Lower lobe of right lung (tissue), 2 donors: ENCODE measurements at regions not wholly inside any gene's neighbourhood (a gene's known extent, or its start where the extent isn't known, plus 50 kb on each side); places are given as distances from the start of the nearest gene placed in this dataset.

Experiments used
- ATAC-seq, 2 donors: fragments of 200-7000 bp; cut with Tn5 transposase; one replicate each; pipeline ENCODE4 v1.9.1; 2020 to 2022; ENCODE audit warnings: mild to moderate bottlenecking in 2 of 2, moderate library complexity in 2 of 2
- DNase-seq: peaks from one replicate; pipeline ENCODE4 v3.0.0-alpha.2; 2020
- H3K27ac ChIP-seq: fragments of 200-600 bp; one replicate; pipeline ENCODE4 v1.8.0; 2022
- H3K27me3 ChIP-seq: fragments of 200-600 bp; one replicate; pipeline ENCODE4 v1.8.0; 2022; ENCODE audit warnings: low read depth
- H3K36me3 ChIP-seq: fragments of 200-600 bp; one replicate; pipeline ENCODE4 v1.8.0; 2022; ENCODE audit warnings: mild to moderate bottlenecking
- H3K4me1 ChIP-seq: fragments of 200-600 bp; one replicate; pipeline ENCODE4 v1.8.0; 2022
- H3K4me3 ChIP-seq: fragments of 200-600 bp; one replicate; pipeline ENCODE4 v1.8.0; 2022; ENCODE audit warnings: mild to moderate bottlenecking
- H3K9me3 ChIP-seq: fragments of 200-600 bp; one replicate; pipeline ENCODE4 v1.8.0; 2022
- intact Hi-C: fragments of 100-400 bp; cut with DNase I; formaldehyde crosslinking; loops from one replicate; pipeline ENCODE4 v1.11.0; 2022
- TF ChIP-seq, protein P1 (sequence below): fragments of 200-600 bp; IDR thresholded peaks from one replicate; pipeline ENCODE4 v1.8.0; 2022; ENCODE audit warnings: antibody characterized with exemption, mild to moderate bottlenecking
- donor health status: DM: no; HTN: yes; CAD: no; lungs with severe emphysema.

- no peaks in the 10 kb centered on the region for H3K27me3 ChIP-seq
- no peaks in the 10 kb centered on the region for H3K4me1 ChIP-seq
- TF ChIP-seq, protein P1, sequence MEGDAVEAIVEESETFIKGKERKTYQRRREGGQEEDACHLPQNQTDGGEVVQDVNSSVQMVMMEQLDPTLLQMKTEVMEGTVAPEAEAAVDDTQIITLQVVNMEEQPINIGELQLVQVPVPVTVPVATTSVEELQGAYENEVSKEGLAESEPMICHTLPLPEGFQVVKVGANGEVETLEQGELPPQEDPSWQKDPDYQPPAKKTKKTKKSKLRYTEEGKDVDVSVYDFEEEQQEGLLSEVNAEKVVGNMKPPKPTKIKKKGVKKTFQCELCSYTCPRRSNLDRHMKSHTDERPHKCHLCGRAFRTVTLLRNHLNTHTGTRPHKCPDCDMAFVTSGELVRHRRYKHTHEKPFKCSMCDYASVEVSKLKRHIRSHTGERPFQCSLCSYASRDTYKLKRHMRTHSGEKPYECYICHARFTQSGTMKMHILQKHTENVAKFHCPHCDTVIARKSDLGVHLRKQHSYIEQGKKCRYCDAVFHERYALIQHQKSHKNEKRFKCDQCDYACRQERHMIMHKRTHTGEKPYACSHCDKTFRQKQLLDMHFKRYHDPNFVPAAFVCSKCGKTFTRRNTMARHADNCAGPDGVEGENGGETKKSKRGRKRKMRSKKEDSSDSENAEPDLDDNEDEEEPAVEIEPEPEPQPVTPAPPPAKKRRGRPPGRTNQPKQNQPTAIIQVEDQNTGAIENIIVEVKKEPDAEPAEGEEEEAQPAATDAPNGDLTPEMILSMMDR, result no peak
- intact Hi-C loops, result no loop called here
- H3K36me3 ChIP-seq, result no peaks in the 10 kb centered on the region
- no peak overlapping the region for H3K27ac ChIP-seq
- peaks cover 3% of the 10 kb centered on the region for H3K9me3 ChIP-seq
- DNase-seq, result no peak
- no peak overlapping the region for H3K4me3 ChIP-seq
- ATAC-seq, result no peak
Observed at GRCh38 chr18:64287926-64288325, 139.0 kb upstream of the LINC00305 start.

GRCh38 chr18:64283059-64283458 is 134.2 kb upstream of the LINC00305 start:
- ATAC-seq, result no peak

GRCh38 chr18:64278026-64278425 is 129.1 kb upstream of the LINC00305 start:
- H3K4me1 ChIP-seq, result peaks cover 9% of the 10 kb centered on the region
- TF ChIP-seq, protein P1, result no peak
- no peak overlapping the region for H3K27ac ChIP-seq
- no peaks in the 10 kb centered on the region for H3K27me3 ChIP-seq
- no peak overlapping the region for H3K4me3 ChIP-seq
- no peak for DNase-seq
- no peak for ATAC-seq
- H3K9me3 ChIP-seq, result peaks cover 5% of the 10 kb centered on the region
- H3K36me3 ChIP-seq, result no peaks in the 10 kb centered on the region
- intact Hi-C loops, result no loop called here

More at GRCh38 chr18:64283059-64283458, 134.2 kb upstream of the LINC00305 start:
- peaks cover 8% of the 10 kb centered on the region for H3K9me3 ChIP-seq
- no peak overlapping the region for H3K27ac ChIP-seq
- no peaks in the 10 kb centered on the region for H3K4me1 ChIP-seq
- no peak for DNase-seq
- H3K27me3 ChIP-seq, result no peaks in the 10 kb centered on the region
- TF ChIP-seq, protein P1, result no peak
- intact Hi-C loops, result no loop called here
- no peaks in the 10 kb centered on the region for H3K36me3 ChIP-seq
- no peak overlapping the region for H3K4me3 ChIP-seq

DNA sequence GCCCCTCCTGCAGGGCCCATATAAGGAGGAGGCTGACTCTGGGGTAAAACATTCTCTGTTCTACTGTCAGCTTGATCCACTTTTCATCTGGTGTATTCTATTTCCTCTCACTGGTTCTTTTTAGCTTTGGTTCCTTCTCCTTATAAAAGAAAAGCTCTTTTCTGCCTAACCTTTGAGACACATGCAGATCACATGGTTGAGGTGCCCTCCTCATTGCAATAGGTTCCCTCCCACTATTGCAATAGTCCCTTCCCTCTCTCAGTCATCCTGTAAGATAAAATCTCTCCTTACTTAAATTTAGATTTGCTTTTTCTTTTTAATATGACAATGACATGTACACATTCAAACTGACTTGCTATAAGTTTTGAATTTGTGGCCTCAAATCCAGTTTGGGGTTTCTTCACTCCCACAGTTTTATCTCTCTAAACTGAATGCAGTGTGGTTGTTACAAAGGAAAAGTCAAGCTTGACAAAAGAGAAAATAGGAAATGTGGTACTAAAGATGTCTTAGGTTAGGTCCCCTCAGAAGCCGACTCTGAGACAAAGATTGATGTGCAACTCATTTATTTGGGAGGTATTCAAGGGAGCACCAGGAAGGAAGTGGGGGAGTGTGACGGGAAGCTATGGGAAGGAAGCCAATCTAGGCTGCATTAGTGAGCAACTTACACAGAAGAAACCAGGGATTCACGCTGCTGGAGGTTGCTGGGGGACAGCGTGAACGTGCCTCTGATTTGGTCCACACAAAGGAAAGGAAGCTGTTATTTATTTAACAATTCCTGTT is 127.6 kb upstream of the LINC00305 start:
- Histone ChIP-seq H3K27me3 (no peaks in the 10 kb centered on the region), H3K9me3 (peaks cover 4% of the 10 kb centered on the region), H3K4me1 (peaks cover 9% of the 10 kb centered on the region), H3K27ac (peak overlapping the region; percentile 49), H3K36me3 (no peaks in the 10 kb centered on the region), H3K4me3 (no peak overlapping the region)
- intact Hi-C loops, result no loop called here
- DNase-seq, result no peak
- TF ChIP-seq, protein P1, result no peak
- ATAC-seq, result peak; percentile 54 to 61

DNA sequence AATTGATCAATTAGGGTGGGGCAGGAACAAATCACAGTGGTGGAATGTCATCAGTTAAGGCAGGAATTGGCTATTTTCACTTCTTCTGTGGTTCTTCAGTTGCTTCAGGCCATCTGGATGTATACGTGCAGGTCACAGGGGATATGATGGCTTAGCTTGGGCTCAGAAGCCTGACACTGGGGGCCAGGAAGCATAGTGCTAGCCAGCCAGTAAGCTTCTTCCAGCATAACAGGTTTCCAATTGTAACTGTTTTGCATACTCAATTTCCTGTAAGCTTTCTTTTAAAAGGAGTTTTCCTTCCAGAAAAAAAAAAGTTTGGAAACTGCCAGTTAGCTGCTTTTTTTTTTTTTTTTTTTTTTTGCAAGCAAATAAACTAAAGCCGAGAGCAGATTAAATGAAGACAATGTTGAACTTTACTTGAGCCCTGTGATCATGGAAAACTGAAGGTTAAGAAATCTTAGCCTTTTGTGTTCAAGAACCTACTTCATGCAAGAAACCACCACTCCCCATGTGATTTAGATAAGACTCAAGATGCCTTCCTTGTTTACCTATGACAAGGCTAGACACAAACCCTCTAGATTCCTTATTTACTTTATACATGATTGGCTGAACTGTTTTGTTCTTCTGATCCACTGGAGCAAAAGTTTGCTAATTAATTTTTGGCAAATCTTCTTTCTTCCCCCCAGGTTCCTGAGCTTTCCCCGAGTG is 126.9 kb upstream of the LINC00305 start:
- ATAC-seq (peak; percentile 52 to 62), DNase-seq (no peak)
- TF ChIP-seq, protein P1, result no peak
- no peaks in the 10 kb centered on the region for H3K36me3 ChIP-seq
- peak overlapping the region; percentile 49 for H3K27ac ChIP-seq
- no peak overlapping the region for H3K4me3 ChIP-seq
- H3K4me1 ChIP-seq, result peaks cover 14% of the 10 kb centered on the region
- H3K9me3 ChIP-seq, result no peaks in the 10 kb centered on the region
- intact Hi-C loops, result no loop called here
- no peaks in the 10 kb centered on the region for H3K27me3 ChIP-seq
